Keratinocyte (primary cell): ENCODE measurements at regions not wholly inside any gene's neighbourhood (a gene's known extent, or its start where the extent isn't known, plus 50 kb on each side); places are given as distances from the start of the nearest gene placed in this dataset.

Experiments
- EZH2 ChIP-seq: IDR thresholded peaks from one replicate; pipeline ENCODE4 v1.6.1; 2012; ENCODE audit warnings: inconsistent platforms, mild to moderate bottlenecking, low read length, moderate library complexity
- TF ChIP-seq, protein P1 (sequence below), 3 experiments: IDR thresholded peaks in 1 of 3; conservative IDR thresholded peaks in 1 of 3; optimal IDR thresholded peaks in 1 of 3; 2 replicates in 2 of 3; 3 replicates in 1 of 3; pipeline versions ENCODE3 to v1.5.1; 2011; ENCODE audit warnings: low read length in 3 of 3, mild to moderate bottlenecking in 3 of 3, moderate library complexity in 2 of 3, control low read depth in 1 of 3, inconsistent platforms in 1 of 3; ENCODE audit not compliant: insufficient read depth in 2 of 3; ENCODE audit errors: extremely low read depth in 1 of 3

DNA sequence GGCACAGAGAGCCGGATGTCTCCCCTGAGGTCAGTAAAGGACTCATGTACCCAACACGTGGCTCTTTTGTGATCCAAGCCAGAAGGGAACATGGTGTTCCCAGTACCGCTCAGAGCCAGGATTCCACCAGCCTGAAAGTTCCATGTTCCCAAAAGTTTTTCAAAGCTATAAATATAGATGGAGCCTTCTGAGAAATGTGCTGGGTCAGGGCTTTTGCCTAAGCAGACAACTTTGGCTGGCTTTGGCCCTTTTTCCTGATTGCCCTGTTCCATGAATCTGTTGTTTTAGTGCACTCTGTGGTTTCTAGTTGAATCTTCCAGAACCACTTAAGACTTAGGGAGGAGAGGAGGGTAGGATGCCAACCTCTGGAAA is 128.5 kb upstream of the HS3ST2 start:
- TF ChIP-seq, protein P1, sequence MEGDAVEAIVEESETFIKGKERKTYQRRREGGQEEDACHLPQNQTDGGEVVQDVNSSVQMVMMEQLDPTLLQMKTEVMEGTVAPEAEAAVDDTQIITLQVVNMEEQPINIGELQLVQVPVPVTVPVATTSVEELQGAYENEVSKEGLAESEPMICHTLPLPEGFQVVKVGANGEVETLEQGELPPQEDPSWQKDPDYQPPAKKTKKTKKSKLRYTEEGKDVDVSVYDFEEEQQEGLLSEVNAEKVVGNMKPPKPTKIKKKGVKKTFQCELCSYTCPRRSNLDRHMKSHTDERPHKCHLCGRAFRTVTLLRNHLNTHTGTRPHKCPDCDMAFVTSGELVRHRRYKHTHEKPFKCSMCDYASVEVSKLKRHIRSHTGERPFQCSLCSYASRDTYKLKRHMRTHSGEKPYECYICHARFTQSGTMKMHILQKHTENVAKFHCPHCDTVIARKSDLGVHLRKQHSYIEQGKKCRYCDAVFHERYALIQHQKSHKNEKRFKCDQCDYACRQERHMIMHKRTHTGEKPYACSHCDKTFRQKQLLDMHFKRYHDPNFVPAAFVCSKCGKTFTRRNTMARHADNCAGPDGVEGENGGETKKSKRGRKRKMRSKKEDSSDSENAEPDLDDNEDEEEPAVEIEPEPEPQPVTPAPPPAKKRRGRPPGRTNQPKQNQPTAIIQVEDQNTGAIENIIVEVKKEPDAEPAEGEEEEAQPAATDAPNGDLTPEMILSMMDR (optimal IDR thresholded peaks at IDR 0.05 in 1 of 3, IDR thresholded peaks at IDR 0.05 in 1 of 3, conservative IDR thresholded peaks at IDR 0.05 in 1 of 3; ENCODE audit: extremely low read depth in 1 of 3, insufficient read depth in 2 of 3, low read length in 3 of 3): no peak
- no peak for TF ChIP-seq EZH2
